ENCODE measurements at regions not wholly inside any gene's neighbourhood (a gene's known extent, or its start where the extent isn't known, plus 50 kb on each side); places are given as distances from the start of the nearest gene placed in this dataset.

DNA sequence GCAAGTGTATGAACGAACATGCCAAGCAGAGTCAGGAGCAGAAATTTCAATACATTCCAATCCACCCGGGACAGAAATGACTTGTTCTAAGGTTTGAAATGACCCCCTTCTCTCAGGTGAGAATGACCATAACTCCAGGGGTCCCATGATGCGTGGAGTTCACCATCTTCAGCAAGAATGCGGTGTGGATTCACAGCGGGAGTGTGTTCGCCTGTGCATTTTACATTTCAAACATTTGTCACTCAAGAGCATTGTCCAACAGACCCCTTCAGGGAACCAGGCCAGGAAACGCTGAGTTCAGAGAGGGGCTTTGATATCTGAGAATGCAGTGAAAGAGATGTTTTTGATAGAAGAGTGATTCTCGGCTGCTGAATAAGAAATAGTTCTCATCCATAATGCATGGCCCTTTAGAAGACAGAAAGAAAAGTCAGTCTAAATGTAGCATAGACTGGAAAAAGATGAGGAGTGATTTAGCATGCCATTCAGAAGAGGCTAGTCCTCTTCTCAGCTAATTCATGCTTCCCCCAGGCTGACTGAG, 200.3 kb upstream of the KCNG1 start:
- H4K20me1 ChIP-seq (ENCODE audit: control insufficient read depth, insufficient read depth, low read length, poor library complexity, severe bottlenecking), result no peaks in the 10 kb centered on the region
- H3K27me3 Mint-ChIP-seq, result peaks cover 26% of the 10 kb centered on the region
- H3K9me3 ChIP-seq (ENCODE audit: control extremely low read depth in 1 of 3, control insufficient read depth in 2 of 3, insufficient read depth in 1 of 3, low read length in 2 of 3), result peaks cover 1 to 17% (median 2%) of the 10 kb centered on the region in 3 donors
- no peak overlapping the region for H3K4me3 Mint-ChIP-seq
- peaks cover 5 to 9% of the 10 kb centered on the region in 2 donors for H3K4me1 ChIP-seq (ENCODE audit: control insufficient read depth in 2 of 2, insufficient read depth in 2 of 2, low read length in 2 of 2)
- no peak overlapping the region for H3K27ac ChIP-seq (ENCODE audit: low read length in 2 of 2)
- H3K79me2 ChIP-seq (ENCODE audit: control insufficient read depth, insufficient read depth, low read length), result no peaks in the 10 kb centered on the region
- WGBS (ENCODE audit: insufficient coverage), result 19% methylated on average over 2 of the region's 8 CpGs
- CTCF ChIA-PET, result no interaction called here
- POLR2A ChIA-PET, result no interaction called here
- no peak overlapping the region for H3K4me2 ChIP-seq (replicated peaks; ENCODE audit: low read depth, low read length, poor library complexity, severe bottlenecking)
- peaks cover 0 to 23% (median 11%) of the 10 kb centered on the region in 4 experiments for H3K27me3 ChIP-seq (replicated peaks in 1 of 4; ENCODE audit: control extremely low read depth in 1 of 4, control insufficient read depth in 3 of 4, insufficient read depth in 4 of 4, low read length in 3 of 4)
- no peak for DNase-seq
- H3K4me3 ChIP-seq (ENCODE audit: control extremely low read depth in 1 of 5, extremely low read depth in 1 of 5, insufficient read depth in 1 of 5, low read depth in 2 of 5, low read length in 4 of 5), result no peak overlapping the region
- no peak overlapping the region for H3K9ac ChIP-seq (ENCODE audit: low read length)
- H3K9me3 Mint-ChIP-seq (ENCODE audit: insufficient read depth), result no peaks in the 10 kb centered on the region
- no peak overlapping the region for H3K27ac Mint-ChIP-seq
- no peaks in the 10 kb centered on the region for H3K36me3 ChIP-seq (replicated peaks in 1 of 2; ENCODE audit: control extremely low read depth in 1 of 2, control insufficient read depth in 1 of 2, extremely low read depth in 1 of 2, insufficient read depth in 2 of 2, low read length in 1 of 2)
- TF ChIP-seq, protein P1, sequence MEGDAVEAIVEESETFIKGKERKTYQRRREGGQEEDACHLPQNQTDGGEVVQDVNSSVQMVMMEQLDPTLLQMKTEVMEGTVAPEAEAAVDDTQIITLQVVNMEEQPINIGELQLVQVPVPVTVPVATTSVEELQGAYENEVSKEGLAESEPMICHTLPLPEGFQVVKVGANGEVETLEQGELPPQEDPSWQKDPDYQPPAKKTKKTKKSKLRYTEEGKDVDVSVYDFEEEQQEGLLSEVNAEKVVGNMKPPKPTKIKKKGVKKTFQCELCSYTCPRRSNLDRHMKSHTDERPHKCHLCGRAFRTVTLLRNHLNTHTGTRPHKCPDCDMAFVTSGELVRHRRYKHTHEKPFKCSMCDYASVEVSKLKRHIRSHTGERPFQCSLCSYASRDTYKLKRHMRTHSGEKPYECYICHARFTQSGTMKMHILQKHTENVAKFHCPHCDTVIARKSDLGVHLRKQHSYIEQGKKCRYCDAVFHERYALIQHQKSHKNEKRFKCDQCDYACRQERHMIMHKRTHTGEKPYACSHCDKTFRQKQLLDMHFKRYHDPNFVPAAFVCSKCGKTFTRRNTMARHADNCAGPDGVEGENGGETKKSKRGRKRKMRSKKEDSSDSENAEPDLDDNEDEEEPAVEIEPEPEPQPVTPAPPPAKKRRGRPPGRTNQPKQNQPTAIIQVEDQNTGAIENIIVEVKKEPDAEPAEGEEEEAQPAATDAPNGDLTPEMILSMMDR (IDR thresholded peaks at IDR 0.05), result no peak
- no peak for TF ChIP-seq EZH2 (IDR thresholded peaks at IDR 0.05; ENCODE audit: borderline replicate concordance, insufficient read depth, low read depth, low read length, poor library complexity, severe bottlenecking)
- intact Hi-C loops (cut with micrococcal nuclease), result loop anchor here (10.0 kb wide), 1 partner anchor 372 kb away; no protein-coding TSS in a partner anchor
- H2AFZ ChIP-seq (ENCODE audit: insufficient read depth, low read depth, low read length, poor library complexity, severe bottlenecking), result no peak overlapping the region
- ATAC-seq (ENCODE audit: low read depth), result no peak
- peaks cover 11% of the 10 kb centered on the region for H3K4me1 Mint-ChIP-seq

DNA sequence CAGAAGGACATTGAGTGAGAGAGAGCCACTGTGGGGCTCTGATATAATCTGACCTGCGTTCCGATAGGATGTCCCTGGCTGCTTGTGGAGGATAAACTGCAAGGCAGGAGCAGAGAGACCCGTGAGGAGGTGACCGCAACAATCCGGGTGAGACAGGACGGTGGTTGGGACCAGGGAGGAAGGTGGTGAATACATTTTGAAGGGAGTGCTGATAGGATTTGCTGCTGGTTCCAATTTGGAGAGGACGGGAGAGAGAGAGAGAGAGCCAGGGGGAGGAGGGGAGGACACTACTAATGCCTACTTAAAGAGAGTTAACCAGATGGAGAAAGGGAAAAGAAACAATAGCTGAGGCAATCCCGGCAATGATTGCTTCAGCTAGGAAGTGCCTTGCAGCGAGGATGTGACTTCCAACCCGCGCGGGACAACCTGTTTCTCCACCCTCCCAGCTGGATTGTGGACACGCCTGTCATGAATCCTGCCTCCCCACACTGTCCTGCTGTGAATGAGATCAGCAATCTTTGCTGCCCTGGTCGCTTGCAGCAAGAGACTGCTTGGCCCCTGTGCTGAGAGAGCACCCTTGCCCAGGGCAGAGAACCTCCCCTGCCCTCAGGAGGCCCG, 199.0 kb upstream of the KCNG1 start:
- no peak for TF ChIP-seq EZH2 (IDR thresholded peaks at IDR 0.05; ENCODE audit: borderline replicate concordance, insufficient read depth, low read depth, low read length, poor library complexity, severe bottlenecking)
- TF ChIP-seq, protein P1 (IDR thresholded peaks at IDR 0.05), result no peak
- Histone ChIP-seq H3K36me3 (replicated peaks in 1 of 2; ENCODE audit: control extremely low read depth in 1 of 2, control insufficient read depth in 1 of 2, extremely low read depth in 1 of 2, insufficient read depth in 2 of 2, low read length in 1 of 2) (no peaks in the 10 kb centered on the region), H3K4me1 (ENCODE audit: control insufficient read depth in 2 of 2, insufficient read depth in 2 of 2, low read length in 2 of 2) (peaks cover 9% of the 10 kb centered on the region in 2 donors), H3K4me2 (replicated peaks; ENCODE audit: low read depth, low read length, poor library complexity, severe bottlenecking) (peak overlapping the region; percentile 5), H3K27me3 (replicated peaks in 1 of 4; ENCODE audit: control extremely low read depth in 1 of 4, control insufficient read depth in 3 of 4, insufficient read depth in 4 of 4, low read length in 3 of 4) (peaks cover 0 to 23% (median 11%) of the 10 kb centered on the region in 4 experiments), H3K79me2 (ENCODE audit: control insufficient read depth, insufficient read depth, low read length) (no peaks in the 10 kb centered on the region), H4K20me1 (ENCODE audit: control insufficient read depth, insufficient read depth, low read length, poor library complexity, severe bottlenecking) (no peaks in the 10 kb centered on the region), H3K4me3 (ENCODE audit: control extremely low read depth in 1 of 5, extremely low read depth in 1 of 5, insufficient read depth in 1 of 5, low read depth in 2 of 5, low read length in 4 of 5) (no peak overlapping the region), H3K27ac (ENCODE audit: low read length in 2 of 2) (no peak overlapping the region), H3K9me3 (ENCODE audit: control extremely low read depth in 1 of 3, control insufficient read depth in 2 of 3, insufficient read depth in 1 of 3, low read length in 2 of 3) (peaks cover 3 to 29% (median 15%) of the 10 kb centered on the region in 3 donors), H2AFZ (ENCODE audit: insufficient read depth, low read depth, low read length, poor library complexity, severe bottlenecking) (no peak overlapping the region), H3K9ac (ENCODE audit: low read length) (no peak overlapping the region)
- H3K27ac Mint-ChIP-seq, result no peak overlapping the region
- peaks cover 6% of the 10 kb centered on the region for H3K9me3 Mint-ChIP-seq (ENCODE audit: insufficient read depth)
- DNase-seq (no peak), ATAC-seq (ENCODE audit: low read depth) (no peak)
- peaks cover 15% of the 10 kb centered on the region for H3K4me1 Mint-ChIP-seq
- peaks cover 26% of the 10 kb centered on the region for H3K27me3 Mint-ChIP-seq
- 23% methylated on average over 14 of the region's 15 CpGs for WGBS (ENCODE audit: insufficient coverage)
- ChIA-PET POLR2A (no interaction called here), CTCF (no interaction called here)
- no peak overlapping the region for H3K4me3 Mint-ChIP-seq
- intact Hi-C loops (cut with micrococcal nuclease), result loop anchor here (10.0 kb wide), 1 partner anchor 373 kb away; no protein-coding TSS in a partner anchor
